ENCODE measurements at regions not wholly inside any gene's neighbourhood (a gene's known extent, or its start where the extent isn't known, plus 50 kb on each side); places are given as distances from the start of the nearest gene placed in this dataset.

DNA sequence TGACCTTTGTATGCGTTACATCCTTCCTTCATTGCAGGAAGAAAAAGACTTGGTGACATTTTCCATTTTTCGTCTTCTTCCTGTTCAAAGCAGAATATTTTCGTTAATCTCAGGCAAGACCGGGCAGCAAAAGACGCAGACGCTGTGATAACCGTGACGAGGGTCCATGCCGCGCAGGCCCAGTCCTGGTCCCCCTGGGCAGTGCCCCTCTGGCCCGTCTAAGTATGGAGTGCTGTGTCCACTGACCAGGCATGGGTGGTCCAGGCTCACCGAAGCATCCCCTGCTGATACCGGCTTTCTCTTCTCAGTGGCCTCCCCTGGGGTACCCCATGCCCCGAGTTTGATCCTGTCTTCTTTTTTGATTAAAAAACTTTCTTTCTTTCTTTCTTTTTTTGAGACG is 135.2 kb upstream of the ASB18 start:
- Mint-ChIP-seq H3K36me3 (no peaks in the 10 kb centered on the region), H3K4me3 (no peak overlapping the region), H3K4me1 (no peaks in the 10 kb centered on the region), H3K27ac (no peak overlapping the region), H3K27me3 (no peaks in the 10 kb centered on the region), H3K9me3 (no peaks in the 10 kb centered on the region)
- ATAC-seq (ENCODE audit: low read depth), result no peak
- POLR2A ChIA-PET, result no interaction called here
- no peak for DNase-seq

DNA sequence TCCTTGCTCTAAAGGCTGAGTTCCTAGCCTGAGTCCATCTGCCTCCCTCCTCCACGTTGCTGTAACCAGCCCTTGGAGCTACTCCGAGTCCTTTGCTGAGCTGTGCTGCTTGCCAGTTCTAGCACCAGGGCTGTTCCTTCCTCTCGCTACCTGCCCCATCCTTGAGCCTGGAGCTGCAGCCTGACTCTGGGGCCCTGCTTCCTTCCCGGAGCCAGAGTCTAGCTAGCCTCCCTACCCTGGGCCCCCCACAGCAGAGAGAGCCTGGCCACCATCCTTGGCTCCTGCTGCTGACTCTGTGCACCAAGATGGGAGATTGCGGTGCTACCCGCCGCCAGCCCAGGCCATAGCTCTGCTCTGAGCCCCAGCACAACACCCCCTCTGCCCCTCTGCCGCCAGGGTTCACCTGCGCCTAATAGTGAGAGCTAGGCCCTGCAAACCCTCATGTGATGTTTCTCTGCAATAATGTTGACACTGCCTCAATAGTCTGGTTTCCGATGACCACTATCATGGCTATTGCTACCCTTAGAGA is 135.9 kb upstream of the ASB18 start:
- POLR2A ChIA-PET, result no interaction called here
- H3K36me3 Mint-ChIP-seq, result no peaks in the 10 kb centered on the region

DNA sequence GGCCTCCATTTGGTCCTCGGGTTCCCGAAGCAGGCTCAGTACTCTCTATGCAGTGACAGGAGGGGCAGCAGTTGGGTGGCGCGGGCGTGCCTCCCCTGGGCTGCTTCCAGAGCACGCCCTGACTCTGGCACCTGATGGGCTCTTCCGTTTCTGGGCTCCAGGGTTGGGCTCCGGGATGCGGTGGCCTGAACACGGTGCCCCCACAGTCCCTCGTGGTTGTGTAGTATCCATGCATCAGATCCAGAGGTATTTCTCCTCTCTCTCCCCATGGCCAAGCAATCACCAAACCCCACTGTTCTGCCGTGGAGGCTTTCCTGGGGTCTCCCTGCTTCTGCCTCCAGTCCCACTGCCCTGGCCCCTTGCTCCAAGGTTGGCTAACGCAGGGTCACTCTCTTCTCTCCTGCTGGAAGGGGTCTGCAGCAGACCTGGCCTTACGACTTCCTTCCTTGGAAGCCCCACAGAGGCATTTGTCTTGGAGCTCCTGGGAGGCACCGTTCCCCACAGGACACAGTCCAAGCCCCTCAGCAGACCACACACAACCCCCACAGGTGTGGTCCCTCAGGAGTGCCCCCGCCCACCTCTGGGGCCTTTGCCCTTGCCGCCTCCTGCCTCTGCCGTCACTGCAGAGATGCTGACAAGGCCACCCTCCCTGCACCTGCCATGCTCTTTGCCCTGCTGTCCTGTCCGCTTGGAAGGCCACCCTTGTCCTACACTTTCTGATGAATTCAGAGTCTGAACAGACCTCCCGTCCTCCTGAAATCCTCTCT is 136.6 kb upstream of the ASB18 start:
- DNase-seq, result no peak
- no peaks in the 10 kb centered on the region for H3K27me3 Mint-ChIP-seq

More for the DNA sequence above, 135.9 kb upstream of the ASB18 start:
- no peak for ATAC-seq (ENCODE audit: low read depth)
- Mint-ChIP-seq H3K9me3 (no peaks in the 10 kb centered on the region), H3K27me3 (no peaks in the 10 kb centered on the region), H3K4me1 (no peaks in the 10 kb centered on the region), H3K27ac (no peak overlapping the region), H3K4me3 (no peak overlapping the region)
- DNase-seq, result no peak

DNA sequence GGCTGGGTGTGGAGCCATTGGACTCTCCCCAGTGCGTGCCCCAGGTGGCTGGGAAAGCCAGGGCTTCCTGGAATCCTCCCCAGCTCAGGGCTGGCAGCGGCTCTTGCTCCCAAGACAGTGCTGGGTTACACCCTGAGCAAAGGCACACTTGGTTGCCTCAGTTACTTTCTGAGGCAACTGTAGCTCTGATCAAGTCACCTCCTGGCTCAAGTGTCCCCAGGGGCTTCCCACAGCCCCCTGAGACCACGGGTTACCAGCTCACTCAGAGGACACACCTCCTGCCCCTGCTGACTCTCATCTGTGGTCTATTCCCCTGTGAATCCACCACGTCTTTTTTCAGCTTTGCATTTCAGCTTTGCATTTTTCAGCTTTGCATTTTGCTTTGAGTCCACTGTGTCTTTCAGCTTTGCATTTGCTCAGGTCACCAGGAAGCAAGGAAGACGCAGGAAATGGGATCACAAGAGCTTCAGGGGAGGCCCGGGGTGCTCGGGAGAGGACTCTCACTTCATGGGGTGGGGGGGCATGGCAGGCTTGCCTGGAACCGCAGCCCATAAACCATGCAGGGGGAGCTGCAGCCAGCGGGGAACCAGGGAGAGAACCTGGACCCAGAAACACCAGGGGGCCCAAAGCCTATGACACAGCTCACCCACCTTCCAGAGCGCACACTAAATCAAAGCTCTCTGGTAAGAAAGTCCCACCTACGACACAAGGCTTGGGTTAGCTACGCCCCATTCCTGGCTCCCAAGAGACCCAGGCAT is 138.0 kb upstream of the ASB18 start:
- Mint-ChIP-seq H3K9me3 (no peaks in the 10 kb centered on the region), H3K27me3 (no peaks in the 10 kb centered on the region), H3K4me1 (no peaks in the 10 kb centered on the region), H3K27ac (no peak overlapping the region), H3K36me3 (no peaks in the 10 kb centered on the region), H3K4me3 (no peak overlapping the region)
- POLR2A ChIA-PET, result no interaction called here
- ATAC-seq (ENCODE audit: low read depth), result no peak
- DNase-seq, result no peak

More for the DNA sequence above, 136.6 kb upstream of the ASB18 start:
- H3K4me3 Mint-ChIP-seq, result no peak overlapping the region
- ATAC-seq (ENCODE audit: low read depth), result no peak
- no peak overlapping the region for H3K27ac Mint-ChIP-seq
- no peaks in the 10 kb centered on the region for H3K4me1 Mint-ChIP-seq
- POLR2A ChIA-PET, result no interaction called here
- H3K9me3 Mint-ChIP-seq, result no peaks in the 10 kb centered on the region
- no peaks in the 10 kb centered on the region for H3K36me3 Mint-ChIP-seq

DNA sequence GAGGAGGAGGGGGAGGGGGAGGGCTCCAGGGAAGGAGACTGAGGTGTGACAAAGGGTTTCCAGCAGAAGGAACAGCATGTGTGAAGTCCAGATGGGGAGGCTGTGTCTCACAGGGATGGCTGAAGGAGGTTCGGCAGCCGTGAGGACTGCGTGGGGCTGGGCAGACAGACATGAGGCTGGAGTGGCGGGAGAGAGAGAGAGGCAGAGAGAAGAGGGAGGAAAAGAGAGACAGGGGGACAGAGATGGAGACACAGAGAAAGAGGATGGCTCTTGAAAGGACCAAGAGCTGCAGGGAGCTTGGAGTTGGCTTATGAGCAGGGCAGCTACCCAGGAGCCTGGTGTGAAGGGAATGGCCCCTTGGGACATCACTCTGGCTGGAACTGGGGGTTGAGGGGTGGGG is 138.9 kb upstream of the ASB18 start:
- H3K27ac Mint-ChIP-seq, result no peak overlapping the region

DNA sequence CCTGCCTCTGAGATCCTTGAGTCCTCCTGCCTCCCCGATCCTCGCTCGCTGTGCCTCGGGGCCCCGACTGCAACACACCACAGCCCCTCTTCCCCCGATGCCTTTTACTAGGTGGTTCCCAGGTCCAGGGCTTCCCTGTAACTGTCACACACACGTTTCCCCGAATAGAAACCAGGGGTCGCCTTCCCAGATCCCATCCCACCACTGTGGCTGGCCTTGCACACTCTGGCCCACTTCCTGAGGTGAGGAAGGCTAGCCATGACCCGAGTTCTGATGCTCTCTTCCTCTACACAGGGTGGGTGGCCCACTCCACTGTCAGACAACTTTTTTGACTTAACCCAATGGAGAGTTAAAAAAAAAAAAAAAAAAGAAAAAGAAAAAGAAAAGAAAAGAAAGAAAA is 139.6 kb upstream of the ASB18 start:
- no peak overlapping the region for H3K4me3 Mint-ChIP-seq
- DNase-seq (no peak), ATAC-seq (ENCODE audit: low read depth) (no peak)
- POLR2A ChIA-PET, result no interaction called here
- no peaks in the 10 kb centered on the region for H3K27me3 Mint-ChIP-seq
- no peaks in the 10 kb centered on the region for H3K36me3 Mint-ChIP-seq
- no peak overlapping the region for H3K27ac Mint-ChIP-seq
- H3K9me3 Mint-ChIP-seq, result no peaks in the 10 kb centered on the region
- no peaks in the 10 kb centered on the region for H3K4me1 Mint-ChIP-seq

More for the DNA sequence above, 138.9 kb upstream of the ASB18 start:
- POLR2A ChIA-PET, result no interaction called here
- no peaks in the 10 kb centered on the region for H3K9me3 Mint-ChIP-seq
- no peak for ATAC-seq (ENCODE audit: low read depth)
- H3K36me3 Mint-ChIP-seq, result no peaks in the 10 kb centered on the region
- DNase-seq, result no peak
- no peaks in the 10 kb centered on the region for H3K4me1 Mint-ChIP-seq
- H3K27me3 Mint-ChIP-seq, result no peaks in the 10 kb centered on the region
- no peak overlapping the region for H3K4me3 Mint-ChIP-seq

DNA sequence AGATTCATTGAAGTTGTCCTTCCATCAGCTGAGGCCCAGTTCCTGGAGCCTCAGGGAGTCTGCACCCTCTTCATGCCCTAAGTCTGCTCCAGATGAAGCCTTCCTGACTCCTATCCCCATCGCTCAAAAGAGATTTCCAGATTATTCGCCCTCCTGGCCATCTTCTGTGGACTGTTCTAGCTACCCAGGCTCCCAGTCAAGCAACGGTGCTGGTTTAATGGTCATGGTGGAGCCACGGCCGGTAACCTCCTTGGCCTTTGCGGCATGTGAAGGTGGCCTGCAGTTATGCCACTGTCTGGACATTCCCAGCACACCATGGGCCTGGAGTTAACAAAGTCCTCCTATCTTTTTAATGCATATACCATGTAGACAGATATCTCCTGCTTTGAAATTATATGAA is 140.1 kb upstream of the ASB18 start:
- no peaks in the 10 kb centered on the region for H3K4me1 Mint-ChIP-seq
- H3K27me3 Mint-ChIP-seq, result no peaks in the 10 kb centered on the region
- POLR2A ChIA-PET, result no interaction called here
- DNase-seq, result no peak
- no peaks in the 10 kb centered on the region for H3K9me3 Mint-ChIP-seq
- no peaks in the 10 kb centered on the region for H3K36me3 Mint-ChIP-seq
- ATAC-seq (ENCODE audit: low read depth), result no peak
- H3K4me3 Mint-ChIP-seq, result no peak overlapping the region
- H3K27ac Mint-ChIP-seq, result no peak overlapping the region

DNA sequence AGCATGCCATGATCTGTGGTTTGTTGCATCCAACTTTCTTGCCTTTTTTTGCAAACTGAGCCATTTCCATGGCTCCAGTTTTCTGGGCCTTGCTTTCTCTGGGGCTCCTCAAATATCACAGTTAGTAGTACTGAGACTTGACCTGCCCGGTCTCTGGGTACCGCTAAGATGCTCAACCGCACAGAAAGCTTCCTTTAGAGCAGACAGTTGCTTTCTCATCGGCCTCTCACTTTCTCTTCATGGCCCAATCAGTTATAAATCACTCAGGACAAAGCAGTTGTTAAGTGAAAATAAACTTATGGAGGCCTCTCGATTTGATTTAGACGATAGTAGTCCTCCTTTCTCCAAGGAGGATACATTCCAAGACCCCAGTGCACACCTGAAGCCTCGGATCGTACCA is 141.2 kb upstream of the ASB18 start:
- POLR2A ChIA-PET, result no interaction called here

DNA sequence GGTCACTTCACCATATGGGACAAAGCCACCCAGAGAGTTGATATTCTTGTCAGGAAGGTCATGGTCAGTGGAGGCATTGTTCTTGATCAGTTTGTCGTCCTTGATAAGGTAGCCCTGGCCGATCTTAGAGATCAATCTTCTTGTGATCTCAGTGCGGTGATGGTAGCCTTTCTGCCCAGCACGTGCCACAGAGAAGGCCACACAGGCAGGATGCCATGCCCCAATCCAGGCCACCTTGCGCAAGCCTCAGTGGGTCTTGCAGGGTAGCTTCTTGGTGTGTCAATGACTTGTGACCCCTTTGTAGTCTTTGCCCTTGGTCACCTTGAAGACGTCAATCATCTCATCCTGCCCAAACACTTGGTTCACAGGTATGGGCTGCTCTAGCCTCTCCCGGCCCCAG is 143.9 kb upstream of the ASB18 start:
- H3K27ac Mint-ChIP-seq, result no peak overlapping the region
- no peaks in the 10 kb centered on the region for H3K4me1 Mint-ChIP-seq
- no peak overlapping the region for H3K4me3 Mint-ChIP-seq
- peaks cover 2% of the 10 kb centered on the region for H3K9me3 Mint-ChIP-seq
- H3K27me3 Mint-ChIP-seq, result no peaks in the 10 kb centered on the region
- no peak for DNase-seq
- ATAC-seq (ENCODE audit: low read depth), result no peak
- H3K36me3 Mint-ChIP-seq, result no peaks in the 10 kb centered on the region
- POLR2A ChIA-PET, result no interaction called here

More for the DNA sequence above, 141.2 kb upstream of the ASB18 start:
- ATAC-seq (ENCODE audit: low read depth) (no peak), DNase-seq (no peak)
- no peaks in the 10 kb centered on the region for H3K36me3 Mint-ChIP-seq
- H3K9me3 Mint-ChIP-seq, result no peaks in the 10 kb centered on the region
- H3K4me3 Mint-ChIP-seq, result no peak overlapping the region
- no peaks in the 10 kb centered on the region for H3K27me3 Mint-ChIP-seq
- no peak overlapping the region for H3K27ac Mint-ChIP-seq
- no peaks in the 10 kb centered on the region for H3K4me1 Mint-ChIP-seq

DNA sequence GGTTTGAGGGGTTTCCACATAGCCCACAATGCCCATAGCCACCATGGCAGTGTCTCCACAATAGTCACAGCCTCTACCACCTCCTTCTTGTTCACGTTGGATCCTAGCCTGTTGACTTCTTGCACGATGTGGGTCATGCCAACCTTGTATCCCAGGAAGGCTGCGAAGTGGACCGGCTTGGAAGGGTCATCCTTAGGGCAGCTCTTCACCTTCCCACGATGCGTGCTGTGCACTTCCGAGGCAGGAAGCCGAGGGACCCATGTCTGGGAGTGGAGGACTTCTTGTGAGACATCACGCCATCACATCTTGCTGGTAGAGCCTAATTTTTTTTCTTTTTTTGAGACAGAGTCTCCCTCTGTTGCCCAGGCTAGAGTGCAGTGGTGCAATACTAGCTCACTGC is 144.6 kb upstream of the ASB18 start:
- Mint-ChIP-seq H3K9me3 (peaks cover 2% of the 10 kb centered on the region), H3K27ac (no peak overlapping the region), H3K36me3 (no peaks in the 10 kb centered on the region), H3K4me1 (no peaks in the 10 kb centered on the region), H3K4me3 (no peak overlapping the region), H3K27me3 (no peaks in the 10 kb centered on the region)
- ATAC-seq (ENCODE audit: low read depth), result no peak
- POLR2A ChIA-PET, result no interaction called here
- no peak for DNase-seq

DNA sequence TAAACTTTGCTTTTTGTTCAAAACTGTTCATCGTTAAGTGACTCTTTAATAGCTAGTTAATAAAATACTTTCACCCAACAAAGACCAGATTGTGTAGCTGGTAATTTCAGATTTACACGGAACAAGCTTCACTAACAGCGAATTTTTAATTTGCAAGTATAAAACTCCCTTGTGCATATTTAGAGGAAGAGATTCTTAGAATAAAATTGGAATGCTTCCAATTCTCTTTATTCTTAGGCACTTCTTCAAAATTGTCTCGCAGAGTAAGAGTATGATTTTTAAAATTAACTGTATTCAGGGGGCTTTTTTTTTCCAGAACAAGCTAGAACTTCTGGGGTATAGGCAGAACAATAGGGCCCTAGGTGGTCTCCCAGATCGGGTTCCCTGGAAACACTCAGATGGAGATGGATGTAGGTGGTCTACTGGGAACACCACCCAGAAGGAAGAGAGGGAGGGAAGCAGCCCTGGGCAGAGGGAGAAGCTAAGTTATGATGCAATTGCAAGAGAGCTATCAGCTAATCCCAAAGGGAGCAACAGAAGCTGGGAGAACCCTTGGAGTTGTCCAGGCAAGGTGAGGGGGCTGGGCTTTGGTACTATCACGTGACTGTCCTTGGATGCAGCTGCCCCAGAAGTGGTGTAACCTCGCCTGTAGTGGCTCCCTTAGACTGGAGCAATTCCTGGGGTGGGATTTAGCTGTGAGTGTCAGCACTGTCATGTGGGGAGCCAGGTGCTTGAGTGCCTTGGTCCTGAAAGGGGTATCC is 151.7 kb upstream of the ASB18 start:
- POLR2A ChIA-PET, result no interaction called here
- H3K9me3 Mint-ChIP-seq, result peaks cover 2% of the 10 kb centered on the region
- peaks cover 2% of the 10 kb centered on the region for H3K27me3 Mint-ChIP-seq
- H3K27ac Mint-ChIP-seq, result no peak overlapping the region
- no peak for DNase-seq
- H3K36me3 Mint-ChIP-seq, result no peaks in the 10 kb centered on the region
- H3K4me1 Mint-ChIP-seq, result no peaks in the 10 kb centered on the region
- H3K4me3 Mint-ChIP-seq, result no peak overlapping the region
- ATAC-seq (ENCODE audit: low read depth), result no peak

DNA sequence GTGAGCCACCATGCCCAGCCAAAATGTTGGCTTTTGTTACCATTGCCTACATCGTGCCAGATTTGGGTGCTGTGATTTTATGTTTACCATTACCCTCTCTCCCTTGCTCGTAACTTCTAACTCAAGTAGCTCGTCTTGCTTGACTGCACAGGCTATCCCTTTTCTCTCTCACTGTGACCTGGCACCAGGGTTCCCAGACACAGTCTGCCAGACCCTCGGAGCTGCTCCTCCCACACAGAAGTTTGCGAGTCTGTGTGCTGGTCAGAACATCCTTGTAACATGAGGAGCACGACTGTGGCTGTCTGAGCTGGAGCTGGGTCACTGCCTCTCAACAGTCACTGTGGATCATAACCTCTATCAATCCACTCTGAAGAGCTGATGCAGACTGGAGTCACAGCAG is 152.5 kb upstream of the ACKR3 start:
- no peaks in the 10 kb centered on the region for H3K36me3 Mint-ChIP-seq
- no peaks in the 10 kb centered on the region for H3K4me1 Mint-ChIP-seq
- peaks cover 2% of the 10 kb centered on the region for H3K9me3 Mint-ChIP-seq
- no peak overlapping the region for H3K4me3 Mint-ChIP-seq
- POLR2A ChIA-PET, result no interaction called here
- no peak overlapping the region for H3K27ac Mint-ChIP-seq
- no peak for DNase-seq
- ATAC-seq (ENCODE audit: low read depth), result no peak
- H3K27me3 Mint-ChIP-seq, result peaks cover 2% of the 10 kb centered on the region

DNA sequence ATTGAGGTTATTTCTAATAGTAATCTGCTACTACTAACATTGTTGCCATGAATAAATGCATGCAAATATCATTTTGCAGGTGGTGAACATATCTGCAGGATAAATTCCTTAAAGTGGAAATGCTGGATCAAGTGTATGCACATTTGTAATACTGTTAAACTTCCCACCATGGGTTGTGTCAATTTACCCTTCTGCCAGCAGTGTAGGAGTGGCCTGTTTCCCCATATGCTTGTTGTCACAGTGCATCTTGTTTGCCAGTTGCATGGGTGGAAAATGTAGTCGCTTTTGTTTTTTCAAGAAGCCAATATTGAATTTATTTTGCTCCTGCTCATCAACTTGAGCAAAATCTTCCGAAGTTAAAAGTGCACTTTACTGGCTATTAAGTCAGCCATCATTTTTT is 139.0 kb upstream of the ACKR3 start:
- ATAC-seq (ENCODE audit: low read depth), result no peak
- no peak for DNase-seq
- H3K36me3 Mint-ChIP-seq, result no peaks in the 10 kb centered on the region
- peaks cover 21% of the 10 kb centered on the region for H3K27me3 Mint-ChIP-seq
- POLR2A ChIA-PET, result no interaction called here
- no peaks in the 10 kb centered on the region for H3K4me1 Mint-ChIP-seq
- no peak overlapping the region for H3K27ac Mint-ChIP-seq
- peaks cover 3% of the 10 kb centered on the region for H3K9me3 Mint-ChIP-seq
- H3K4me3 Mint-ChIP-seq, result no peak overlapping the region
